H1 (cell line): ENCODE measurements at regions not wholly inside any gene's neighbourhood (a gene's known extent, or its start where the extent isn't known, plus 50 kb on each side); places are given as distances from the start of the nearest gene placed in this dataset.

Experiments used
- CTCF ChIA-PET: fragments of 300-600 bp; sonication (Branson Sonifier 250); formaldehyde crosslinking; loops from one replicate; lab custom pipeline; 2021; ENCODE audit not compliant: partially characterized antibody; lab: Charles Lee
- POLR2A ChIA-PET: fragments of 300-600 bp; sonication (Branson Sonifier 250); formaldehyde crosslinking; loops from one replicate; lab custom pipeline; 2021; ENCODE audit warnings: inconsistent platforms; ENCODE audit not compliant: partially characterized antibody; lab: Charles Lee
- DNase-seq, 2 experiments: peaks; one replicate each; pipeline versions ENCODE4 v3.0.0 to v3.0.0-alpha.2; 2010 to 2022; ENCODE audit warnings: low spot score in 2 of 2, low read depth in 1 of 2, mixed read lengths in 1 of 2
- FAIRE-seq: peaks from 2 replicates; lab custom pipeline; 2011; peaks lifted over from hg19 to GRCh38; lab: Jason Lieb, UNC
- H2AFZ ChIP-seq: 2 replicates; pipeline ENCODE4 v1.8.1; 2012; ENCODE audit warnings: low read length, inconsistent platforms
- H2AK5ac ChIP-seq: 2 replicates; pipeline ENCODE4 v1.6.1; 2013; ENCODE audit warnings: low read depth, low read length
- H2BK120ac ChIP-seq: replicated peaks from 2 replicates; pipeline ENCODE3; 2013; ENCODE audit warnings: low read depth, low read length, inconsistent platforms
- H2BK12ac ChIP-seq: 2 replicates; pipeline ENCODE4 v1.6.1; 2013; ENCODE audit warnings: low read depth, low read length
- H2BK15ac ChIP-seq: 2 replicates; pipeline ENCODE4 v1.6.1; 2013; ENCODE audit warnings: low read length
- H2BK20ac ChIP-seq: 2 replicates; pipeline ENCODE4 v1.6.1; 2013; ENCODE audit warnings: low read length
- H2BK5ac ChIP-seq: 2 replicates; pipeline ENCODE4 v1.6.1; 2013; ENCODE audit warnings: low read depth, low read length
- H3K14ac ChIP-seq: 2 replicates; pipeline ENCODE4 v1.6.1; 2013; ENCODE audit warnings: inconsistent platforms; ENCODE audit not compliant: insufficient read length
- H3K18ac ChIP-seq: 2 replicates; pipeline ENCODE4 v1.6.1; 2013; ENCODE audit warnings: low read length; ENCODE audit errors: extremely low read depth
- H3K23ac ChIP-seq: 2 replicates; pipeline ENCODE4 v1.6.1; 2013; ENCODE audit warnings: inconsistent platforms; ENCODE audit not compliant: insufficient read length
- H3K23me2 ChIP-seq: 2 replicates; pipeline ENCODE4 v1.6.1; 2013; ENCODE audit warnings: low read depth, low read length
- H3K27ac ChIP-seq: 2 replicates; pipeline ENCODE4 v1.6.1; 2011; ENCODE audit warnings: low read depth, low read length, inconsistent platforms
- H3K27me3 ChIP-seq, 4 experiments: replicated peaks in 1 of 4; 1 replicate in 1 of 4; 2 replicates in 3 of 4; pipeline versions ENCODE4 v1.6.1 to v1.8.1; 2011 to 2013; ENCODE audit warnings: low read length in 3 of 4, mild to moderate bottlenecking in 3 of 4, inconsistent platforms in 2 of 4, mixed read lengths in 2 of 4, moderate library complexity in 1 of 4; ENCODE audit not compliant: control insufficient read depth in 3 of 4, insufficient read depth in 3 of 4; ENCODE audit errors: extremely low read depth in 1 of 4
- H3K36me3 ChIP-seq, 4 experiments: 2 replicates each; pipeline versions ENCODE4 v1.6.1 to v1.8.1; 2011 to 2013; ENCODE audit warnings: mild to moderate bottlenecking in 4 of 4, low read length in 3 of 4, moderate library complexity in 2 of 4, control low read depth in 1 of 4, inconsistent platforms in 1 of 4; ENCODE audit not compliant: insufficient read depth in 4 of 4, control insufficient read depth in 2 of 4
- H3K4ac ChIP-seq: replicated peaks from 2 replicates; pipeline ENCODE3; 2013; ENCODE audit warnings: low read length, low read depth, mixed read lengths, inconsistent platforms; ENCODE audit not compliant: insufficient read length
- H3K4me1 ChIP-seq, 4 experiments: replicated peaks in 1 of 4; 1 replicate in 1 of 4; 2 replicates in 3 of 4; pipeline versions ENCODE4 v1.6.1 to v1.8.1; 2011 to 2013; ENCODE audit warnings: low read length in 3 of 4, inconsistent platforms in 2 of 4, mixed read lengths in 1 of 4; ENCODE audit not compliant: insufficient read depth in 4 of 4, control insufficient read depth in 3 of 4
- H3K4me2 ChIP-seq, 2 experiments: 2 replicates each; pipeline versions ENCODE4 v1.6.1 to v1.8.1; 2011 to 2013; ENCODE audit warnings: low read depth in 2 of 2, low read length in 2 of 2, control low read depth in 1 of 2, inconsistent platforms in 1 of 2, mild to moderate bottlenecking in 1 of 2; ENCODE audit not compliant: insufficient read depth in 1 of 2
- H3K4me3 ChIP-seq, 4 experiments: fragments of 200-600, 300-600 bp in 1 of 4; sonication (generic), shearing (Covaris generic), sonication (Bioruptor Twin) in 1 of 4; 2 replicates each; pipeline versions ENCODE4 v1.5.1 to v1.8.1; 2011 to 2016; ENCODE audit warnings: low read length in 4 of 4, low read depth in 3 of 4, control low read depth in 2 of 4, inconsistent platforms in 2 of 4, mild to moderate bottlenecking in 2 of 4, mixed read lengths in 1 of 4, moderate library complexity in 1 of 4; ENCODE audit not compliant: insufficient read depth in 2 of 4; ENCODE audit errors: extremely low read depth in 1 of 4
- H3K56ac ChIP-seq: replicated peaks from 2 replicates; pipeline ENCODE3; 2013; ENCODE audit warnings: low read depth, mild to moderate bottlenecking, mixed read lengths, low read length, inconsistent platforms; ENCODE audit not compliant: insufficient read length
- H3K79me1 ChIP-seq: 2 replicates; pipeline ENCODE4 v1.6.1; 2013; ENCODE audit warnings: low read depth, low read length, control low read depth
- H3K79me2 ChIP-seq, 2 experiments: 2 replicates each; pipeline versions ENCODE4 v1.6.1 to v1.8.1; 2012 to 2013; ENCODE audit warnings: low read length in 2 of 2, mild to moderate bottlenecking in 2 of 2, inconsistent platforms in 1 of 2; ENCODE audit not compliant: insufficient read depth in 2 of 2, control insufficient read depth in 1 of 2
- H3K9ac ChIP-seq, 4 experiments: replicated peaks in 1 of 4; 1 replicate in 1 of 4; 2 replicates in 3 of 4; pipeline versions ENCODE4 v1.6.1 to v1.8.1; 2011 to 2013; ENCODE audit warnings: low read depth in 3 of 4, low read length in 3 of 4, control low read depth in 2 of 4, mild to moderate bottlenecking in 2 of 4, moderate library complexity in 2 of 4, inconsistent platforms in 1 of 4; ENCODE audit errors: extremely low read depth in 1 of 4
- H3K9me3 ChIP-seq, 2 experiments: 2 replicates each; pipeline versions ENCODE4 v1.6.1 to v1.8.1; 2012 to 2013; ENCODE audit warnings: mild to moderate bottlenecking in 2 of 2, moderate library complexity in 2 of 2, control low read depth in 1 of 2, inconsistent platforms in 1 of 2, low read depth in 1 of 2, low read length in 1 of 2, mixed read lengths in 1 of 2; ENCODE audit not compliant: insufficient read depth in 2 of 2
- H4K20me1 ChIP-seq, 2 experiments: replicated peaks in 1 of 2; 2 replicates each; pipeline versions ENCODE3 to v1.8.1; 2011 to 2013; ENCODE audit warnings: inconsistent platforms in 2 of 2, low read length in 2 of 2, mild to moderate bottlenecking in 1 of 2; ENCODE audit not compliant: insufficient read depth in 2 of 2, control insufficient read depth in 1 of 2
- H4K5ac ChIP-seq: 2 replicates; pipeline ENCODE4 v1.6.1; 2013; ENCODE audit warnings: low read length, low read depth, mixed read lengths, inconsistent platforms; ENCODE audit not compliant: insufficient read length
- H4K8ac ChIP-seq: 2 replicates; pipeline ENCODE4 v1.8.0; 2013; ENCODE audit warnings: mild to moderate bottlenecking, moderate library complexity, low read length, inconsistent platforms; ENCODE audit not compliant: insufficient read depth; ENCODE audit errors: extremely low read depth
- H4K91ac ChIP-seq: replicated peaks from 2 replicates; pipeline ENCODE3; 2013; ENCODE audit warnings: low read length, mixed read lengths, inconsistent platforms; ENCODE audit not compliant: insufficient read length
- CBX8 ChIP-seq: fragments of 300-800, 300-1000 bp; sonication (generic); IDR thresholded peaks from 2 replicates; pipeline ENCODE4 v1.7.1; 2016; ENCODE audit warnings: low read depth, low read length, borderline replicate concordance
- CHD1 ChIP-seq: IDR thresholded peaks from 2 replicates; pipeline ENCODE4 v1.6.1; 2012; ENCODE audit warnings: low read depth, low read length, improper control_type of control experiment
- KDM5A ChIP-seq: fragments of 200-600 bp; IDR thresholded peaks from 2 replicates; pipeline ENCODE4 v1.7.1; 2012; ENCODE audit warnings: mild to moderate bottlenecking, low read length, inconsistent platforms, mixed read lengths
- MAFK ChIP-seq: IDR thresholded peaks from 2 replicates; pipeline ENCODE4 v1.6.1; 2012; ENCODE audit warnings: low read depth, mild to moderate bottlenecking, improper control_type of control experiment, low read length
- POLR2AphosphoS5 ChIP-seq: IDR thresholded peaks from 2 replicates; pipeline ENCODE4 v1.6.1; 2011; ENCODE audit warnings: low read depth, low read length
- RBBP5 ChIP-seq: IDR thresholded peaks from 2 replicates; pipeline ENCODE4 v1.7.1; 2012; ENCODE audit warnings: low read depth, mild to moderate bottlenecking, inconsistent platforms, low read length, moderate library complexity, borderline replicate concordance
- SIN3A ChIP-seq, 2 experiments: IDR thresholded peaks in 1 of 2; conservative IDR thresholded peaks in 1 of 2; 2 replicates each; pipeline ENCODE4 v1.6.1; 2011 to 2012; ENCODE audit warnings: low read length in 2 of 2, improper control_type of control experiment in 1 of 2, low read depth in 1 of 2, mild to moderate bottlenecking in 1 of 2
- SIRT6 ChIP-seq: IDR thresholded peaks from one replicate; pipeline ENCODE4 v1.7.1; 2012; ENCODE audit warnings: low read length, inconsistent platforms
- TBP ChIP-seq: IDR thresholded peaks from 2 replicates; pipeline ENCODE4 v1.6.1; 2011; ENCODE audit warnings: low read depth, low read length, improper control_type of control experiment
- TCF12 ChIP-seq: IDR thresholded peaks from 2 replicates; pipeline ENCODE4 v1.6.1; 2011; ENCODE audit warnings: low read depth, mild to moderate bottlenecking, low read length
- ZNF274 ChIP-seq: IDR thresholded peaks from 2 replicates; pipeline ENCODE4 v1.7.0; 2012; ENCODE audit warnings: low read length, borderline replicate concordance; ENCODE audit errors: extremely low read depth
- WGBS, 2 experiments: shearing (Covaris generic) in 1 of 2; methylation state at CpG; one replicate each; pipeline versions ENCODE4 v1.1.6 to v1.1.7; 2013 to 2015; ENCODE audit warnings: low lambda C conversion rate in 2 of 2, mixed read lengths in 2 of 2, inconsistent platforms in 1 of 2, low coverage in 1 of 2, missing lambda C conversion rate in 1 of 2; ENCODE audit not compliant: insufficient replicate concordance in 2 of 2, insufficient coverage in 1 of 2, insufficient read length in 1 of 2; ENCODE audit errors: extremely low coverage in 1 of 2, missing lambda C conversion rate in 1 of 2; 5-methylcytosine and 5-hydroxymethylcytosine counted together

- Histone ChIP-seq H2BK20ac (no peak overlapping the region), H3K9me3 (0 out of 4 replicates have a peak, but pooled peaks cover 0 to 3% of the 10 kb centered on the region in 2 experiments), H2BK12ac (no peak overlapping the region), H4K20me1 (no peaks in the 10 kb centered on the region), H2AK5ac (no peak overlapping the region), H2BK15ac (no peak overlapping the region), H4K91ac (no peak overlapping the region), H3K18ac (no peak overlapping the region), H3K23ac (no peak overlapping the region), H3K14ac (no peak overlapping the region), H3K79me1 (no peaks in the 10 kb centered on the region), H2BK5ac (no peak overlapping the region), H3K4me1 (no peaks in the 10 kb centered on the region), H2BK120ac (no peak overlapping the region), H3K4me2 (no peak overlapping the region), H3K9ac (no peak overlapping the region), H4K8ac (no peak overlapping the region), H3K4me3 (no peak overlapping the region), H3K4ac (no peak overlapping the region), H3K36me3 (no peaks in the 10 kb centered on the region), H3K27me3 (no peaks in the 10 kb centered on the region), H4K5ac (no peak overlapping the region), H2AFZ (no peak overlapping the region), H3K79me2 (no peaks in the 10 kb centered on the region), H3K23me2 (no peaks in the 10 kb centered on the region), H3K56ac (no peak overlapping the region), H3K27ac (no peak overlapping the region)
- WGBS, 2 experiments = 95% methylated on average over 2 of the region's 2 CpGs; no CpG with 5 or more reads in 1 of the 2 experiments
- ChIA-PET CTCF (no interaction called here), POLR2A (no interaction called here)
- FAIRE-seq (no peak), DNase-seq (no peak)
- no peak for TF ChIP-seq SIN3A (conservative IDR thresholded peaks at IDR 0.05 in 1 of 2, IDR thresholded peaks at IDR 0.05 in 1 of 2; ENCODE audit: low read depth in 1 of 2, low read length in 2 of 2)
- TF ChIP-seq CBX8 = no peak
- TF ChIP-seq MAFK = no peak
- TF ChIP-seq ZNF274 = no peak
- TF ChIP-seq POLR2AphosphoS5 = no peak
- no peak for TF ChIP-seq TCF12
- TF ChIP-seq TBP = no peak
- no peak for TF ChIP-seq SIRT6
- no peak for TF ChIP-seq RBBP5
- no peak for TF ChIP-seq KDM5A
- TF ChIP-seq CHD1 = no peak
Observed at GRCh38 chr1:87804128-87804527, 475.4 kb downstream of the LMO4 start.
